IMR-90 (cell line): ENCODE measurements at regions not wholly inside any gene's neighbourhood (a gene's known extent, or its start where the extent isn't known, plus 50 kb on each side); places are given as distances from the start of the nearest gene placed in this dataset.

ENCODE experiments used
- ATAC-seq: fragments of 200-7000 bp; cut with Tn5 transposase; 2 replicates; pipeline ENCODE4 v1.9.1; 2020; ENCODE audit warnings: low read depth, mild to moderate bottlenecking, moderate library complexity
- BruUV-seq: library from RNA; stranded (reverse); fragments of 400-500 nt; replicated peaks from 2 replicates; lab custom pipeline; 2021; lab: Mats Ljungman, UMichigan
- CTCF ChIA-PET: fragments of 300-600 bp; formaldehyde crosslinking; extraction: SDS; loops from one replicate; lab custom pipeline; 2021; ENCODE audit warnings: antibody characterized with exemption; lab: Yijun Ruan, JAX
- POLR2A ChIA-PET: fragments of 300-600 bp; sonication (Branson Sonifier 250); formaldehyde crosslinking; loops from one replicate; lab custom pipeline; 2022; ENCODE audit warnings: antibody characterized with exemption; ENCODE audit not compliant: unreplicated experiment; lab: Charles Lee
- DNase-seq: peaks from one replicate; pipeline ENCODE4 v3.0.0; 2013
- H2AFZ ChIP-seq: replicated peaks from 2 replicates; pipeline ENCODE3; 2013; ENCODE audit warnings: low read length, mild to moderate bottlenecking; ENCODE audit not compliant: poor library complexity
- H2AK5ac ChIP-seq: 2 replicates; pipeline ENCODE4 v1.6.1; 2013; ENCODE audit warnings: low read depth, low read length, inconsistent platforms
- H2AK9ac ChIP-seq: replicated peaks from 2 replicates; pipeline ENCODE3; 2013; ENCODE audit warnings: mild to moderate bottlenecking, low read depth, low read length, moderate library complexity; ENCODE audit not compliant: poor library complexity
- H2BK120ac ChIP-seq: 2 replicates; pipeline ENCODE4 v1.6.1; 2013; ENCODE audit warnings: low read depth, low read length, inconsistent platforms
- H2BK15ac ChIP-seq: 3 replicates; pipeline ENCODE4 v1.6.1; 2013; ENCODE audit warnings: low read depth, low read length, inconsistent platforms
- H2BK20ac ChIP-seq: 2 replicates; pipeline ENCODE4 v1.6.1; 2013; ENCODE audit warnings: low read depth, mild to moderate bottlenecking, inconsistent platforms, low read length, moderate library complexity
- H2BK5ac ChIP-seq: 2 replicates; pipeline ENCODE4 v1.6.1; 2013; ENCODE audit warnings: mild to moderate bottlenecking, low read depth, low read length, inconsistent platforms; ENCODE audit not compliant: poor library complexity, severe bottlenecking
- H3K14ac ChIP-seq: replicated peaks from 2 replicates; pipeline ENCODE4 v1.6.1; 2013; ENCODE audit warnings: low read depth, low read length, inconsistent platforms
- H3K18ac ChIP-seq: 2 replicates; pipeline ENCODE4 v1.6.1; 2013; ENCODE audit warnings: low read depth, low read length, control low read depth
- H3K23ac ChIP-seq: 2 replicates; pipeline ENCODE4 v1.6.1; 2013; ENCODE audit warnings: low read depth, low read length, inconsistent platforms
- H3K27ac ChIP-seq: 2 replicates; pipeline ENCODE4 v1.5.1; 2013; ENCODE audit warnings: mild to moderate bottlenecking, control low read depth, low read length; ENCODE audit not compliant: insufficient read depth
- H3K27me3 ChIP-seq: 2 replicates; pipeline ENCODE4 v1.6.1; 2013; ENCODE audit warnings: low read length; ENCODE audit not compliant: control insufficient read depth, insufficient read depth
- H3K36me3 ChIP-seq: 2 replicates; pipeline ENCODE4 v1.6.1; 2013; ENCODE audit warnings: low read length, mixed read lengths; ENCODE audit not compliant: control insufficient read depth, insufficient read depth
- H3K4ac ChIP-seq: 2 replicates; pipeline ENCODE4 v1.6.1; 2013; ENCODE audit warnings: low read depth, low read length, inconsistent platforms
- H3K4me1 ChIP-seq: 2 replicates; pipeline ENCODE4 v1.6.1; 2013; ENCODE audit warnings: low read length, mixed read lengths; ENCODE audit not compliant: control insufficient read depth, insufficient read depth
- H3K4me2 ChIP-seq: 2 replicates; pipeline ENCODE4 v1.6.1; 2013; ENCODE audit warnings: low read depth, mild to moderate bottlenecking, control low read depth, low read length, moderate library complexity
- H3K4me3 ChIP-seq: 2 replicates; pipeline ENCODE4 v1.5.1; 2013; ENCODE audit warnings: low read depth, mild to moderate bottlenecking, control low read depth, low read length, moderate library complexity; ENCODE audit not compliant: insufficient read depth
- H3K56ac ChIP-seq: 2 replicates; pipeline ENCODE4 v1.6.1; 2013; ENCODE audit warnings: low read length, inconsistent platforms; ENCODE audit not compliant: insufficient read depth; ENCODE audit errors: extremely low read depth
- H3K79me1 ChIP-seq, 2 experiments: 2 replicates each; pipeline ENCODE4 v1.6.1; 2013; ENCODE audit warnings: low read length in 2 of 2, inconsistent platforms in 1 of 2, low read depth in 1 of 2
- H3K9ac ChIP-seq: 2 replicates; pipeline ENCODE4 v1.6.1; 2013; ENCODE audit warnings: low read depth, low read length, control low read depth
- H3K9me1 ChIP-seq: 2 replicates; pipeline ENCODE4 v1.6.1; 2013; ENCODE audit warnings: low read length, inconsistent platforms; ENCODE audit not compliant: insufficient read depth
- H3K9me3 ChIP-seq: 2 replicates; pipeline ENCODE4 v1.6.1; 2013; ENCODE audit warnings: low read length; ENCODE audit not compliant: control insufficient read depth, insufficient read depth
- H4K20me1 ChIP-seq: 2 replicates; pipeline ENCODE4 v1.6.1; 2013; ENCODE audit warnings: low read length, inconsistent platforms; ENCODE audit not compliant: insufficient read depth
- H4K5ac ChIP-seq: 2 replicates; pipeline ENCODE4 v1.6.1; 2013; ENCODE audit warnings: mild to moderate bottlenecking, low read depth, low read length, control low read depth
- H4K8ac ChIP-seq, 2 experiments: 2 replicates each; pipeline ENCODE4 v1.6.1; 2013; ENCODE audit warnings: low read depth in 2 of 2, low read length in 2 of 2, control low read depth in 1 of 2, inconsistent platforms in 1 of 2
- H4K91ac ChIP-seq: 2 replicates; pipeline ENCODE4 v1.6.1; 2013; ENCODE audit warnings: low read depth, low read length, inconsistent platforms; ENCODE audit not compliant: insufficient read depth
- CEBPB ChIP-seq: IDR thresholded peaks from 2 replicates; pipeline ENCODE4 v1.6.1; 2012; ENCODE audit warnings: low read depth, low read length, improper control_type of control experiment
- ELK1 ChIP-seq: fragments of 150-350 bp; IDR thresholded peaks from 2 replicates; pipeline ENCODE4 v1.6.1; 2016; ENCODE audit warnings: low read depth, mild to moderate bottlenecking, low read length, moderate library complexity, borderline replicate concordance
- FOS ChIP-seq: fragments of 150-350 bp; IDR thresholded peaks from 2 replicates; pipeline ENCODE4 v1.6.1; 2016; ENCODE audit warnings: low read depth, low read length
- MAZ ChIP-seq: IDR thresholded peaks from 2 replicates; pipeline ENCODE4 v1.6.1; 2012; ENCODE audit warnings: low read depth, mild to moderate bottlenecking, low read length, improper control_type of control experiment, moderate library complexity, borderline replicate concordance
- NFE2L2 ChIP-seq: fragments of 150-350 bp; IDR thresholded peaks from 2 replicates; pipeline ENCODE4 v1.6.1; 2016; ENCODE audit warnings: low read depth, mild to moderate bottlenecking, low read length
- POLR2A ChIP-seq: IDR thresholded peaks from 2 replicates; pipeline ENCODE4 v1.6.1; 2012; ENCODE audit warnings: mild to moderate bottlenecking, low read depth, low read length
- RAD21 ChIP-seq: IDR thresholded peaks from 2 replicates; pipeline ENCODE4 v1.6.1; 2012; ENCODE audit warnings: low read length, improper control_type of control experiment
- RCOR1 ChIP-seq: IDR thresholded peaks from 2 replicates; pipeline ENCODE4 v1.6.1; 2012; ENCODE audit warnings: mild to moderate bottlenecking, low read length, improper control_type of control experiment; ENCODE audit not compliant: insufficient replicate concordance
- WGBS, 2 experiments: methylation state at CpG; one replicate each; pipeline versions ENCODE4 v1.1.5 to v1.1.7; 2013; ENCODE audit warnings: missing lambda C conversion rate in 2 of 2; ENCODE audit not compliant: insufficient read length in 1 of 2; ENCODE audit errors: extremely low coverage in 2 of 2; 5-methylcytosine and 5-hydroxymethylcytosine counted together
- dilution Hi-C: fragments of 300-500 bp; cut with HindIII; formaldehyde crosslinking; loops from one replicate; pipeline ENCODE4 v1.14.3; 2018; ENCODE audit warnings: low sequenced_read_pairs; ENCODE audit not compliant: unreplicated experiment
- in situ Hi-C: fragments of 300-500 bp; cut with MboI; formaldehyde crosslinking; loops from 3 replicates; pipeline ENCODE4 v1.14.3; 2019; ENCODE audit warnings: low sequenced_read_pairs, inconsistent platforms, mixed read lengths
- intact Hi-C: fragments of 100-400 bp; cut with micrococcal nuclease; formaldehyde crosslinking; loops from 2 replicates; pipeline ENCODE4 v1.10.0; 2022

GRCh38 chr15:66628976-66629723 lies 63.4 kb upstream of the LCTL start:
- H2AFZ ChIP-seq = no peak overlapping the region
- no peak overlapping the region for H3K9ac ChIP-seq
- H3K56ac ChIP-seq = no peak overlapping the region
- no peak overlapping the region for H4K5ac ChIP-seq
- H3K18ac ChIP-seq = no peak overlapping the region
- H3K4me3 ChIP-seq = no peak overlapping the region
- dilution Hi-C loops = no loop called here
- no peak overlapping the region for H3K14ac ChIP-seq
- no peak overlapping the region for H3K4me2 ChIP-seq
- H3K36me3 ChIP-seq = no peaks in the 10 kb centered on the region
- in situ Hi-C loops = no loop called here
- no peak for ATAC-seq
- no peak overlapping the region for H2AK9ac ChIP-seq
- H3K27me3 ChIP-seq = no peaks in the 10 kb centered on the region
- DNase-seq = no peak
- no peak overlapping the region for H2BK15ac ChIP-seq
- BruUV-seq = no TSS peak
- no peak overlapping the region for H3K27ac ChIP-seq
- H4K91ac ChIP-seq = no peak overlapping the region
- H2BK5ac ChIP-seq = no peak overlapping the region
- peaks cover 2% of the 10 kb centered on the region; the same call in 1 of the 2 replicates for H3K4me1 ChIP-seq
- no peak overlapping the region for H2BK120ac ChIP-seq
- intact Hi-C loops = no loop called here
- no peak overlapping the region for H3K23ac ChIP-seq
- no peaks in the 10 kb centered on the region for H4K20me1 ChIP-seq
- H3K9me1 ChIP-seq = no peaks in the 10 kb centered on the region; the same call in 1 of the 2 replicates
- H3K4ac ChIP-seq = no peak overlapping the region
- H2AK5ac ChIP-seq = no peak overlapping the region
- no peak for TF ChIP-seq RAD21
- TF ChIP-seq RCOR1 = no peak
- TF ChIP-seq CEBPB = no peak
- no peak for TF ChIP-seq NFE2L2
- no peak for TF ChIP-seq MAZ
- no peak for TF ChIP-seq ELK1
- TF ChIP-seq FOS = no peak
- no peak for TF ChIP-seq POLR2A
- H2BK20ac ChIP-seq = no peak overlapping the region
- no peak overlapping the region for H4K8ac ChIP-seq
- no peaks in the 10 kb centered on the region for H3K9me3 ChIP-seq
- H3K79me1 ChIP-seq = no peaks in the 10 kb centered on the region
- 68% methylated on average over 2 of the region's 8 CpGs; no CpG with 5 or more reads in 1 of the 2 experiments for WGBS, 2 experiments
- ChIA-PET POLR2A (no interaction called here), CTCF (no interaction called here)
